ENCODE measurements at regions not wholly inside any gene's neighbourhood (a gene's known extent, or its start where the extent isn't known, plus 50 kb on each side); places are given as distances from the start of the nearest gene placed in this dataset.
A peak's percentile ranks its signal among the peaks of the same experiment; 100 is the strongest.

DNA sequence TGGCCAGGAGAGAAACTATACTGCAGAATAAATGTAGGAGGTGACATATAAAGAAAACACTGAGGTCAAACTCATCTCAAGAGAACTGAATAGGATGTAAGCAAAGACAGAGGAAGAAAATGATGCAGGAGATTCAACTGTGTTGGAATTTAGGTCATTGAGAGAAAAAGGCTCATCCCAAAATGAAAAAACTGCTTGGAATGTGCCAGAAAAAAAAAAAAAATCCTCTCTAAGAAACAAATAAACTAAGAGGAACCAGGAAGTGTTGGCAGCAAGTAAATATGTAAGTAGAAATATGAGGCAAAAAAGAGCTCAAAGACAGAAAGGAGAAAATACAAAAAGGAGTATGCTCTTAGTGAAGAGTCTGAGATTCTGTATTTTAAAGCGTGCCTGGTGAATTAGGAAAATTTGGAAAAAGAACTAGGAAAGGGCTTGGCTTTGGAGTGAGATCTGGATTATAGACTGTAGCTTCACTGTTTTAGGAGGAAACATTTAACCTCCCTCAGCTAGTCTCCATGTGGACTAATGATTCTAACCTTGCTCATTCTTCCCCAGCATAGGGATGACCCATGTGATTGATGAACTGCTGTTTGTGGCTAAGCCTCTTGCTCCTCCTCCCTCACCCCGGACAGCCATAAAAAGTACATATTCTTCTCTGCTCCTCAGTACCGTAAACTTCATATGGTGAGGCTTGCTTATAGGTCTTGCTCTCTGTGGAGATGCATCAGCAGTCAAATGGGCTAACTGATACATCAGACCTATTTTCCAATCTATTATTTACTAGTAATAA is 185.6 kb upstream of the POU5F2 start:
- DNase-seq: no peak

- DNase-seq: no peak
These were observed 183.9 kb upstream of the POU5F2 start for GRCh38 chr5:93925321-93925720.

DNA sequence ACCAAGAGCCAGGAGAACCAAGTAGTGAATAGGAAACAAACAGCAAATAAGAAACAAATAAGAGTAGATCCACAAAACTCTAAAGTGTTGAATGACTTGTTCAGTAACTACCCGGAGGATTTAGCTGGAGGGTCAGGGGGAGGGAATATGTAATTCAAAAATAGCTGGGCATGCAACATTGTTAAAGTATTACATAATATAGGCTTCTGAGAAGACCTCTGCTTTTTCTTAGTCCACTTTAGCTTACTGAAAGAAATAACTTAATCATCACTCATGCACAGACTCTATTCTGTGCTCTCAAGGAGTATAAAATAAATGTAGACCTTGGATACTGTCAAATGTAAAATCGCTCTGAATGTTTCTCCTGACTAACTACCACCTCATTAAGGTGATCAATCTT is 183.2 kb upstream of the POU5F2 start:
- DNase-seq: no peak

DNA sequence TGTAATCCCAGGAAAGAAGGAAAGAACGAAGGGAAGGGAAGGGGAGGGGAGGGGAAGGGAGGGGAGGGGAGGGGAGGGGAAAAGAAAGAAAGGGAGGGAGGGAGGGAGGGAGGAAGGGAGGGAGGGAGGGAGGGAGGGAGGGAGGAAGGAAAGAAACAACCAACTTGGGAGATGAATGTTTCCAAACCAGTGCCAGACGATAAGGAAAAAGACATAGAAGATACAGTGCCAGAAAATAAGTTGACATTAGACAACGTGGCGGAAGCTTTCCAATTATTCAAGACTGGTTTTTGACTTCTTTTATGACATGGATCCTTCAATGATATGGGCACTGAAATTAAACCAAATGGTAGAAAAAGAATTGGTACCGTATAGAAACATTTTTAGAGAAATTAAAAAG is 181.2 kb upstream of the POU5F2 start:
- no peak for DNase-seq

DNA sequence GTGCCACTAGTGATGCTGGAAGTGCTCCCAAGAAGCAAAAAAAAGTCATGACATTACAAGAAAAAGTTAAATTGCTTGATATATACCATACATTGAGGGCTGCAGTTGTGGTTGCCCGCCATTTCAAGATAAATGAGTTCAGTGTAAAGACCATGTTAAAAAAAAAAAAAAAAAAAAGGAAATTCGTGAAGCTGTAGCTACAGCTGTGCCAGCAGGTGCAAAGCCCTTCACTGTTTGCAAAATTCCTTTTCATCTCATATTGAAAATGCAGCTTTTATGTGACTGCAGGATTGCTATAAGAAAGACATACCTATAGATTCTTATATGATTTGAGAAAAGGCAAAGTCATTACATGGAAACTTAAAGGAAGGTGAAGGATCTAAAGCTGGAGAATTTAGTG is 179.6 kb upstream of the POU5F2 start:
- no peak for DNase-seq

DNA sequence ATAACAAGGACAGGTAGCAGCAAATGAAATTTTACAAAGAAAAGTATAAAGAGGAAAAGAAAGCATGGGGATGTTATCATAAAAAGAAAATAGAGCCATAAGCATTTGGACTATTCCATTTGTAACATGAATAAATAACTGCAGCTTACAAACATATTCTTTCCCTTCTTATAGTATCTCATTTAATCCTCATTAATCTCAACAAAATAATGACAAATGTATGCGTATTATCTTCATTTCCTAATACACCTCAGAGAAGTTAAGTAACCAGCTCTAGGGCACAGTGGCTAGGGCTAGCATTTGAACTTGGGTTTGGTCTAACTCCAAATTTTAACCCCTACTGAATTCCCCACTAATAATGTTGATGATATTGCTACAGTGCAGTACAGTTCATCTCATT is 175.5 kb upstream of the POU5F2 start:
- DNase-seq: no peak

GRCh38 chr5:93915142-93915553 is 173.7 kb upstream of the POU5F2 start:
- peak; percentile 69 for DNase-seq

GRCh38 chr5:93911609-93912008 is 170.2 kb upstream of the POU5F2 start:
- no peak for DNase-seq

- no peak for DNase-seq
These were observed 168.0 kb upstream of the POU5F2 start for GRCh38 chr5:93909356-93909755.

GRCh38 chr5:93904917-93905316 is 163.5 kb upstream of the POU5F2 start:
- no peak for DNase-seq

GRCh38 chr5:93902288-93902687 is 160.9 kb upstream of the POU5F2 start:
- DNase-seq: no peak

GRCh38 chr5:93899026-93899600 is 157.7 kb upstream of the POU5F2 start:
- DNase-seq: no peak

DNA sequence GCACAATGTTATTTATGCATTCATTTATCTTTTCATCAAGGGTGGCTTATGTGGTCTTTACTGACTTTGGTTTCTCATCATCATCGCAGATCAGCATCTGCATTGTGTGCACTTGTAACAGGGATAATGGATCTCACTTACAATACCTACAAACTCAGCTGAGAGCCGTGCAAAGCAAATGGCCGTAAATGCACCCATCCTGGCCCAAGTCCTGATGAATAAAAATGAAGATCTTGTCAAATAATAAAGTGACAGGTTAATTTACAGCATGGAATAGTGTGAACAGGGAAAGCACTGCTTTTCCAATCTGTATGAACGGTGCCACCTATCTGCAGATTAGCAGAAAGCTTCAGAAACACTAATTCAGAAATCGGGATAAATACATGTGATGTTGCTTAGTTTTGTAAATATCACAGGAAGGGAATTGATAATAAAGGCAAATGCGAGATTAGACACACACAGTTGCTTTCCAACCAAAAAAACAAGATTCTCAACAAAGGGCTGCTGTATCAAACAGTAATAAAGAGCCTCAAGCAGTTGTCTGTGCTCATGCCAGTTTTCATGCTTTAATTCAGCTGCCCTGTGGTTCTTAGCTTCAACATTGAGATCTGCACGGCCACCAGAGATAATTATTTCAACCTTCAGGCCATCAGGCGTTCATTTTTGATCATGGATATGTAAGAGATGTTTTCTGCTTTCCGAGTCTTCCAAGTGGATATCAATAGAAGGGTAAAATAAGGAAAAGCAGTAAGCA is 153.4 kb upstream of the POU5F2 start:
- DNase-seq: no peak

DNA sequence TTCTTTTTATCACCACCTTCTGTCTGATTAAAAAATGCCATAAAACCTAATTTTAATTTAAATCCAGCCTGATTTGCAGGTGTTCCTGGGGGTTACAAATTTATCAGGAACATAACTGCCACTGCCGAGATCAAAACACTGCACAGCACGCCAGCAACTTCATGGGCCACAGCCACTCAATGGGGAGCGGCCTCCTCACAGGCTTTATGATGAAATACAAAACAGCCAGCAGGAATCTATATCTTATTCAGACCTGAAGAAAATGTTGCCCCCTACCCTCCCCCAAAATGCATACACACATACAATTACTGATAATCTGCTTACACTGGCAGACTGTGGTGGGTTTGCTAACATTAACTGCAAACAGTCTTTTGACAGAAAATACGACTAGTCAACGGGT is 151.7 kb upstream of the POU5F2 start:
- DNase-seq: no peak

GRCh38 chr5:93892481-93892880 is 151.1 kb upstream of the POU5F2 start:
- DNase-seq: no peak

- no peak for DNase-seq
These were observed 150.4 kb upstream of the POU5F2 start for GRCh38 chr5:93891491-93892480.

GRCh38 chr5:93890657-93891056 is 149.3 kb upstream of the POU5F2 start:
- DNase-seq: no peak

GRCh38 chr5:93887678-93888077 is 146.3 kb upstream of the POU5F2 start:
- DNase-seq: no peak

GRCh38 chr5:93886917-93887361 is 145.5 kb upstream of the POU5F2 start:
- no peak for DNase-seq

DNA sequence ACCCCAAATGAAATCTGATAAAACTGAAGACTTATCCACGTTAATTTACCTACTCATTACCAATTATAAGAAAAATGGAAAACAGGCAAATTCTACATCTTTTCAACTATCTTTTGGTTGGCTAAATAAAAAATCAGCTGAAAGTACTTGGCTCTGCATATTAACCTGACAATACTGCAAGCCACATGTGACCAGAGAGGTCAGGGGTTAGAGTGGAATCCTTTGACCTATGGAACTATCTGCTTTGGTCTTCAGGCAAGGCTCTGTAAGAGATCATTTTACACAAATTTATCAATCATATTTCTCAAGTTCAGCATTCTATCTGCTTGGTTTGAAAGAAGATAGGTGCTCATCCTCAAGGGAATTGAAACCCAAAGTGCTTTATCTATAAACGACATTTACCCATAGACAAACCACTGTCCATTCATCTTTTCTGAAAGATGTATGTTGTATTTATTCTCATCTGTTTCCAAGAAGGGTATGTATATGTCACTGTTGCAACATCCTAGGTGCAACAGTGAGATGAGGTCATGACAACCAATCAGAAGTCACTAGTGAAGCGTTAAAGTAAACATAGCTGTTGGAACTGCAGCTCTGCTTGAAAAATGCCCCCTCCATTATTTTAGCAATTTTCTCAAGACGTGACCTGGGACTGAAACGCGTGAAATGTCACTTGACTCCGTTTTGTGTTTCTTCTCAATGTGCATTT is 144.9 kb upstream of the POU5F2 start:
- DNase-seq: no peak

DNA sequence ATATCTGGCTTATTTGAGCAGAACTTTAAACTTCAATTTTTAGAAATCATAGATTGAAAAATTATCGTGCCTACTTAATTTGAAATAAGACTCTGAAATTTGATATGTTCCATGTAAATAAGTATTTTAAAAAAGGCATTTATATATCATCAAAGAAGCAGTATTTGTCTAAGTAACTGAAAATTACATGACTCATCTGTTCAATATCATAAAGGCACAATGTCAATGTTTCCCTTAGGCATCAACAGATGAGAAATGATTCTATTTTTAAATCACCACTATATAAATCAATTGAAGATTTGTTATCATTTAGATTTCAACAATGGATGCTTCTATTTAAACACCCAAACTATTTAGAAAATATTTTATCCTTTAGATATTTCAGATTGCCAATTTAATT is 142.9 kb upstream of the POU5F2 start:
- DNase-seq: no peak

DNA sequence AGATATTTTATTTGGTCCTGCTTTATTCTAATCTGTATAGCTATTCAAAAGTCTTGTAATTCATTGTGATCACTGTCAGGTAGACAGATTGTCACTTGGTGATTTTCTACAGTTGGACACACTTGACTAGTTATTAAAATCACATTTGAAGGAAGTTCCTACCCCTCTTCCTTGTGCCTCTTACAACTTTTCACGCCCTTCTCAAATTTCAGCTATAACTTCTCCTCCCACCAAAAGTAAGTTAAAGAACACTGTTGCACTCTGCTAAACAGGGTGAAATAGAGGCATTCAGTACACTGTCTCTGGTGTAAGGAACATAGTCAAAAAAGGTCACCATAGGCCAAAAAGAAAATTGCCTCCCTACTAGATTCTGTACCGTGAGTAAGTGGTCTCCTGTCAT is 142.1 kb upstream of the POU5F2 start:
- no peak for DNase-seq
